GM18507 (cell line): ENCODE measurements at regions not wholly inside any gene's neighbourhood (a gene's known extent, or its start where the extent isn't known, plus 50 kb on each side); places are given as distances from the start of the nearest gene placed in this dataset.

Source experiments
- DNase-seq: peaks from one replicate; pipeline ENCODE4 v3.0.0; 2011; ENCODE audit warnings: low read depth; ENCODE audit not compliant: insufficient read length; ENCODE audit errors: extremely low spot score
- FAIRE-seq: peaks from 2 replicates; lab custom pipeline; 2011; peaks lifted over from hg19 to GRCh38; lab: Jason Lieb, UNC

DNA sequence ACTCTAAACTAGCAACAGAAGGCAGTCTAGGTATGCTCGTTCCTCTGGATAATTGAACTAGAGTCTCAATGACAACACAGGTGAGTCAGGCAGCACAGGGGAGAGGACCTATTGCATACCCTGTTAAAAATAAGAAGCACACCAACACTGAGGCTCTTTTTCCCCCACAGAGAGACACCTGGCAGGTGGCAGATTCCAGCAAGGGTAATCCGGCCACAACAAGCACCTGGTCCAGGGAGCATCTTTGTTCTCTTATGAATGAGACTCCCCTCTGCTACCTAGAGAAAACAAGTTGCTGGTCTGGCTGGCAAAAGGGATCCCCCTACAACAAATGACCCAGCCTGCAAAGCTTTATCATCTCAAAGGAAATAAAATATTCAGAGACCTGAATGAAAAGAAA, 508.9 kb upstream of the POU3F3 start:
- no peak for DNase-seq
- no peak for FAIRE-seq

DNA sequence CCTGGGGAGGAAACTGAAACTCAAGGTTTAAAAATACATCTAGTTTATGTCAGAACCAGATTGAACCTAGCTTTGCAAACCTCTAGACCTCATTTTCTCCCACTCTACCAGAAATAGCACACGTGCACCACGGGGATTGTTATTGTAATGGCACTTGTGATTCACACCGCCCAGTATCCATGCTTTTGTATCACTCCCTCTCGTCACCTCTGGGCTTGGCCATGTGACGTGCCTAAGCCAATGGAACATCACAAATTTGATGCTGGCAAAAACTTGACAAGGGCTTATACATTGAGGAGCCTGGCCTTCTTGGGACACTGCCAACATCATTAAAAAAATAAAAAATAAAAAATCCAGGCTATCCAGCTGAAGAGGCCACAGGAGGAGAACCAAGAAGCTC, 495.8 kb upstream of the POU3F3 start:
- FAIRE-seq = no peak

DNA sequence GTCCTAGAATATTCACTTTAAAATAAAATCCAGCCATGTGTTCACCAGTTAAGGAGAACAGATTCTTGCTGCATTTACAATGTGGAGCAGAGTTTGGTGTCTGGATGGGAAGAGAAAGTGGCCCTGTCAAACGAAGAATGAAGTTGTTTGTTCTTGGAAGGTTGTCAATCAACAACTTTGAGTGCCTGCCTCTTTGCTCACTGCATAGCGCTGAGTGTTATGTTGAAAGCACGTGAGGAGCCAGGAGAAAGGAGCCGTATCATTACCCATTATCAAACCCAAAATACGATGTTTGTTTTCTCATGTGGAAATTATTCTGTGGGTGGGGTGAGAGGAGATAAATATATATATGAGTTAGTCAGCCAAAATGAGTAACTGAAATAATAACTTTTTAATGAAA, 492.5 kb upstream of the POU3F3 start:
- no peak for DNase-seq
- no peak for FAIRE-seq

More for the DNA sequence above, 495.8 kb upstream of the POU3F3 start:
- no peak for DNase-seq

DNA sequence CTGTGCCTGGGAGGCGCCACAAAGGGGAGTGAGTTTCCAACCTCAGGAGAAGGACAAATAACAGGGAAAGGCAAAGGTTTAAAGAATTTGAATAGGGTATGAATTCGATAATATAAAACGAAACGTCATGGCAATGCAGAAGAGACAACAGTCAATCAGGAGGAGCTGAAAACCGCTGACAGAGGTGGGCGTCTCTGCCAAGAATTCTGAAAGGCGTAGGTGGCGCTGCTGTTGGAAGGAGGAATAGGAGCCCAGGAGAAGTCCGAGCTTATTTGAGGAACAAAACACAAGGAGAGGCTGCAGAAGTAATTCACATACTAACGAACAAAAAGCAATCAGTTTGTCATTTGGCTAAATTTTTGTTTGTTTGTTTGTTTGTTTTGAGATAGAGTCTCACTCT, 485.8 kb upstream of the POU3F3 start:
- DNase-seq = no peak
- no peak for FAIRE-seq

DNA sequence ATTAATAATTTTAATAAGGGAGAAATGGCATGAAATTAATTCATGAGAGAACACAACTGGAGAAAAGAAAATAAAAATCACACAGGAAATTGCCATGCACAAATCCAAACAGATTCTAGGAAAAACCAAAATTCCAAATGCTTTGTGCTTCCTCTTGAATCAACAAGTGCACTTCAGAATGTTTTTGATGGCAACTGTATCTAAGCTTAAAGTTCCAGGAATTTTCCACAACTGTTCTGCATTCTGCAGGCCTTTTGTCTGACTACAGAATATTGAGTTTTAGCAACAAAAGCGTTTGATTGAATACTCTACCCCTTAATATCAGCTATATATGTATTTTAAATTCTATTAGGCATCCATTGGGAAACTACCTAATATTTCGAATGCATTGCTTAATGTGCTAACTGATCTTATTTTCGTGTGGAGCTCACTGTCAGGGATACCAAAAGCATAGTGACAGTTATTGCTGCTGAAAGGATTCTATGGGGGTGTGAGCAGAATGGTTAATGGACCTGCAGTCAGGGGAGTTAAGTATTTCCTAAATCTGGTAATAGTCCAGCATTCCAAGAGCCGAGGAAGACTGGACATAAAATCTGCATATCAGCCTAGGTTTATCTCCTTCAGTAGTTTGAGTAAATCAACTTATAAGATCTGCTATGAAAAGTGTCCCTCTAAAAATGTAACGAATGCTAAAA, 482.7 kb upstream of the POU3F3 start:
- no peak for FAIRE-seq
- DNase-seq = no peak

DNA sequence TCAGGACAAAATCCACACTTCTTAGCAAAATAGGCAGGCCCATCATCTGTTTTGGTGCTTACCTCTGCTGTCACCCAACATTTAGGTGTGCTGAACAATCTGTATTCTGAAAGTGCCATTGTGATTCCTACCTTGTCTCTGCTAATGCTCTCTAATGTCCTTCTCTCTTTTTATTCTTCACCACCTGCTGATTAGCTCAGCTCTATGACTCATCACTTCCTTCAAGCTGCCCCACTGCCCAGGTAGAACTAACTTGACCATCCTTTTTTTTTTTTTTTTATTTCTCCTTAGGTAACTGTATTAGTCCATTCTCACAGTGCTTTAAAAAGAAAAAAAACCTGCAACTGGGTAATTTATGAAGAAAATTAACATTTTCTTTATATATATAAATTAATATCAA, 478.7 kb upstream of the POU3F3 start:
- DNase-seq (no peak), FAIRE-seq (no peak)

DNA sequence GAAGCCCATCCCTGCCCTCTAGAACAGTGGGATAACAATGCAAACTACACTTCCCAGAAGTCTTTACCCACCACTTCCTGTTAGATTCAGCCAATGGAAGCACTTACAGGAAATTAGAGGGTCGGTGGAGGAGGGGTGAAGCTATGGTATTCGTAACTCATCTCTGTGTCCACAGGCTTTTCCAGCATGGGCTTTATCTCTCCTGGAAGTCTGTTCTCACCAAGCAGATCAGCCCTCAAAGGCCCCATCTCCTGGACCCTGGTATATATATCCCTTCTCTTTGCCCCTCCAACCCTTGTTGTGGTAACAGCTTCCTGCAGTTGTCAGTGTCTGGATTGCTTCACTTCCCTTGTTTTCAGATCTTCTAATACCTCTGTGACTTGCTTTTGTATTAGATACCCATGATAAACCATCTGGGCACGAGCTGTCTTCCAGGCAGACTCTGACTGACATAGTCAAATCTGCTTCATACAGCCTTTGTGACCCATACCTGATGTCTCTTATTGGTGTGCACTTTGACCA, 475.0 kb upstream of the POU3F3 start:
- FAIRE-seq = no peak

DNA sequence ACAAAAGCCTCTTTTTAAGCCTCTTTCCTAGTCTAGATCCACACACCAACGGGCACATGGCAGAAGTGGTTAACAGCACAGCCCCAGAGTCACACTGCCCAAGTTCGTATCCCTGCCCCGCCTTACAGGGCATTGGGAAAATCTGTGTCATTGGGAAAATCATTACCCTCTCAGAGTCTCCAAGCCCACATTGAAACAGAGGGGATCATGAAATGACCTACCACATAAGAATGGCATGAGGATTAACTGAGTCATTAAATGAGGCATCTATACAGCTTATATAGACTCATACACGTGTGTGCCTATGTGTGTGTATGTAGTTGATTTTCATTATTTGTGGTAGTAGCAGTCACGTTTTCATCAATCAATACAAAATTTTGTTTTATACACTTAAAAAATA, 469.0 kb upstream of the POU3F3 start:
- DNase-seq = no peak
- FAIRE-seq = no peak

More for the DNA sequence above, 475.0 kb upstream of the POU3F3 start:
- no peak for DNase-seq

DNA sequence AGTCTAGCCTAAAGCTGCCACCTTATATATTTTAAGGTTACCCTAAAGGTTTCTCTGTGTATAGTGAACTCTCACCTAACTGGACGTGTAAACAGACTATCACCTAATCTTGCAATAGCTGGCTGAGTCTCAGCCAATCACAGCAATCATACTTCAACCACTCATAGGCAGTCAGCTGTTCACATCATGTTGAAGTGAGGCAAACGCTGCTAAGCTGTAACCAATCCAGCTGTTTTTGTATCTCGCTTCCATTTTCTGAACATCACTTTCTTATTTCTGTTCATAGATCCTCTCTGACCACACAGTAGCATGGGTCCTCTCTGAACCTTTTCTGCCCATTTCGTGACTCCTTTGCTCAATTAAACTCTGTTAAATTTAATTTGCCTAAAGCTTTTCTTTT, 468.2 kb upstream of the POU3F3 start:
- no peak for FAIRE-seq
- DNase-seq = no peak

DNA sequence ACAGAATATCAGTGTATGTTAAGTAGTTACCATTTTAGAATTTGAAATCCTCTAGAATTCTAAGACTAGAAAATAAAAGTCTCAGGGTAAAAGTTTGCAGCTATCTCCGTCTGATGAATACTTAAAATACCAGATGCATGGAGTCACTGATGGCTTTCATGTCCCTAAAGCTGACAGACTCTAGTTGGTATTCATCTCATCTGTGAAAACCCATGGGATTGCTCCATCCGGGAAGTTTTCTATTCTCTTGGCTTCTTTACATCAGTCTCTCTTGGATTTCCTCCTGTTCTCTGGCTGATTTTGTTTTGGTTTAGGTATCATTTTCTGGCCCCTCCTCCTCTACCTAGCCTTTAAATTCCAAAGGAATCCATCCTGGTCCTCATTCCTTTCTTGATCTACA, 465.6 kb upstream of the POU3F3 start:
- DNase-seq (no peak), FAIRE-seq (no peak)

DNA sequence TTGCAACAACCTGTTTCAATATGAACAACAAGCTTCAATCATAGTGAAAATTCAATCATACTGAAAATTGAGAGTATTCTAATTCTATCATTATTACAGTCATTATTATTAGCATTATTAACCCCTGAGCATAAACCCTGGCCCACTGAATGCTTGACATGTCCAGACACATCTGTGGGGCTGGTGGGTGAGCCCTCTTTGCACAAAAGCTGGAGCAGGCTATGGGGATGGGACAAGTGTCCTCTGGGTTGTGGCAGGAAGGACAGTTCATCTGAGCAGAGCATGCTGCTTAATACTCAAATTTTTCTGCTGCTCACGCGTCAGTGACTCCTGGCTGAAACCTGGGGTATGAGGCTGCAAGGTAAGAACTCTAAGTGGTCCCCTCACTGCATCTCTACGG, 451.1 kb upstream of the POU3F3 start:
- DNase-seq (no peak), FAIRE-seq (no peak)

DNA sequence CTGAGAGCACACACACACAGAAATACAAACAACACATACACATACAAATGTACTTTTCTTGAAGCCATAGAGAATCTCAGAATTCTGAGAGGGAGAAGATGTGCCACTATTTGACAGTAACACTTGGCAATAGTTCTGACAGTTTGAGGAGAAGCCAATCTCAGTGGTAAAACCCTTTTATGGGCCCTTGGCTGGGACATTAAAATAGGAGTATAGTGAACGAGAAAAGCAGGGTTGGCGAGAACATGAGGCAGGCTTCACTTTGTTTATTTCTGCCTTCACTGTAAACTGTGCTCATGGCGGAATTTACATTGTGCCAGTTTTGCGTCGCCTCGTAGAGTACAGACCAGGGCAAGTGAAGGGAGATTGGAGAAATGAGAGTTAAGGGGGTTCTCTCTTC, 449.4 kb upstream of the POU3F3 start:
- FAIRE-seq (no peak), DNase-seq (no peak)

DNA sequence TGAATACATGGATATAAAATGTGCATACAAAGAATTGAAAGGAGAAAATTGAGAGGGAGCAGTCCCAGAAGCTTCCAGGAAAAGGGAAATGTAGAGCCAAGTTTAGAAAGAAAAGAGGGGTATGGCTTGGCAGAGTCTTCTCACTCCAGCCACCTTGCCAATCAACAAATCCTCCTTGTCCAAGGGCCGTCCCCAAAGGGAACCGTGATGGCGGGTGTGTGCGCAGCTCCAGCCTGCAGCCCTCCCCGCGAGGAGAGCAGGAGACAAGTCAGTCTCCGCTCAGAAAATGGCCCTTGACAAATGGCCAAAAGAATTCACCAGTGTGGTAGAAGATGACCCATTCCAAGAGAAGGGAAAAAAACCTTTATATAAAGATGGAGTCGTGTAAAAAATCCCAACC, 448.3 kb upstream of the POU3F3 start:
- FAIRE-seq (no peak), DNase-seq (no peak)

DNA sequence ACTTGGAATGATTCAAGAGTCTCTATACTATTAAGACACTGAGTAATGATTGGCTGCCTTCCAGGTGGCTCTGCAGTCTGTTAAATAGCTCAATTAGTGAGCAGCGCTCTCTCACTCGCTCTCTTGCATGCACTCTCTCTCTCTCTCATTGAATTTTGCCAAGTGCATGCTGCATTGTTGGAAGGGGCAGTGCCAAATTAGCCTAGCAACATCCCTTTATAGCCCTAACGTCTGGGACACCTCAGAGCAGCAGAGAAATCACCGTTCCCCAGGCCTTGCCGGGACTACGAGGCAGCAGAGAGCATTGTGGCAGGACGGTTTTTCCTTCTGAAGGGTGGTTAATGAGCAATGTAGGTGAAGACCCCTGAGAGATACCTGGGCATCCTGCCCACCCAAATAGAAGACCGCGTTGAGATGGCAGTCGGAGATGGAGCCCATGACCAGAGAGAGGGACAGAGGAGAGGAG, 447.6 kb upstream of the POU3F3 start:
- no peak for DNase-seq

DNA sequence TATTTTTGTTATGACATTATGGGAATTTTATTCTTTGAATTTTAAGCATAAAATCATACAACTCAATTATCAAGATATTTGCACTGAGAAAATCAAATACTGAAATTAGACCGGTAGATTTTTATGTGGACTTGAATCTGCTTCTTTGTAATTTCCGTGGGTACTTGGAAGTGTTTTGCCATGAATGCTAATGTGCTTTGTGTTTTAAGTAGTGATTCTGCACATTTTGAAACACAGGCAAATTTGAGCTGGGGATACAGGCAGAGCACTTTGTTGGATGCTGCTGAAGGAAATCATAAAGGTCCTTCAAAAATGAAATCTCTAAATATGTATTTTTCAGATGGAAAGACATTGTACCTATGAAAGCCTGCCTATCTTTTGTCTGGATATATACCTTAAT, 446.3 kb upstream of the POU3F3 start:
- no peak for DNase-seq
- FAIRE-seq = no peak

More for the DNA sequence above, 447.6 kb upstream of the POU3F3 start:
- no peak for FAIRE-seq

DNA sequence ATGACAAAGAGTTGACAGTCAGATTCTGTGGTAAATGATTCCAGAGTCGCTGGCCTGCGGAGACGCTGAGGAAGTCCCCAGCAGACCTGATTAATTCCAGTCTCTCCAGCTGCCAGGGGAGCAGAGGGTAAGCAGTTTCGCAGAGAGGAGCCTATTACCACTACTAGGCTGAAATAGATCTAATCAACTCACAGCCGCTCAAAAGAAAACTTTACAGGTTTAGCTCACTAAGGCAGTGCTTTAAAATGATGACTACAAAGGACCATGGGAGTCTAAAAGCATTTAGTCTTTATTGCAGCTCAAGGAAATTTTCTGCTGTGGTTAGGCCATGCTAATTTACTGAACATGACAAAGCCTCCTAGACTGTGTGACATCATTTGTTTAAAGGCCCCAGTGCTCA, 445.6 kb upstream of the POU3F3 start:
- DNase-seq (no peak), FAIRE-seq (no peak)

DNA sequence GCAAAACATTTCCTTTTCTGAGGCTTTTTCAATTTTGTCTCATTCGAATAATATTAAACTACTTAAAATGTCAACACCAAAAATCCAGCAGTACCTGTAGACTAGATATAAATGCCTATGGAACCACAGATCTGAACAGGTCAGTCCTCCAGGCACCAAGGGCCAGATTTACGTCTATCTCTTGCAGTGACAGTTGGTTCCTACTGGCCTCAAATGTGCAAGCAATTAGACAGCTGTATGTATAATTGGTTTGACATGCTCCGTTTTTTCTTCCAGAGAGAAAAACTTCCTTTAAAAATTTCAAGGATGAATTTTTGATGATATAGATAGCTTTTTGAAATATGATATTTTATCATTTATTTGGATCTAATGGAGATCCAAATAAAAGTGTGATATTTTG, 443.8 kb upstream of the POU3F3 start:
- FAIRE-seq (no peak), DNase-seq (no peak)

DNA sequence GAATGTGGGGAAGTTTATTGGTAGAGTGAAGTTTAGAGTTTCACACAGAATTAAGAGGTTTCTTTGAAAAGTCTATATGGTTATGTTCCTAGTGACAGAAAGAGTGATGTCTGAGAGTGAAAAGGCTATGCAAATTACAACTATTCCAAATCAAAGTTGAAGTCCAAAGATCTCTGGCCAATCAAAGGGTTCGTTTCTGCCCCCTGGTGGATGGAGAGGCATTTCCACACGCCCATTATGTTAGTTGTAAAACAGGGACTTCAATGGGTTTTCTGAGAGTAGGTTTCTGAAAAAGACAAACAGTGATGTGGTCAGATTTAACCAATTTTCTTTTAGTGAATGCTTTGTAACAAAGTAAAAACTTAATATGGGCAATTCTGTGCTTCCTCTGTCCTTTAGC, 441.5 kb upstream of the POU3F3 start:
- FAIRE-seq (no peak), DNase-seq (peak; percentile 14)

DNA sequence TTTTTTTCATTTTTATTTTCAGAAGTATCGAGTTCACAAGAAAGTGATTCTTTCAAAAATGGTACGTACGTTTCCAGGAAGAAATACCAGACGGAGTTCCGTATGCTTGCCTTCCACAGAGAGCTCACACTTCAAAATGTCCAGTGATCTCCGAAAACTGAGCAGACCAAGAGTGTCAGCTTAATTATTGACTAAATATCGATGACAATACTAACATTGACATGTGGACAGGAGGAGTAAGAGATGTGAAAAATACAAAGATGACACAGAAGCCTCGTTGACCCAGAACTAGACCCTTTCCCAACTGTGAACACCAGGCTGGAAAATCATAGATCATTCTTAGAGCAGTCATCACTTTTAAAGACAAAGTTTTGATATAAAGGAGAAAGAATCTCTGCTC, 440.0 kb upstream of the POU3F3 start:
- DNase-seq (no peak), FAIRE-seq (no peak)

DNA sequence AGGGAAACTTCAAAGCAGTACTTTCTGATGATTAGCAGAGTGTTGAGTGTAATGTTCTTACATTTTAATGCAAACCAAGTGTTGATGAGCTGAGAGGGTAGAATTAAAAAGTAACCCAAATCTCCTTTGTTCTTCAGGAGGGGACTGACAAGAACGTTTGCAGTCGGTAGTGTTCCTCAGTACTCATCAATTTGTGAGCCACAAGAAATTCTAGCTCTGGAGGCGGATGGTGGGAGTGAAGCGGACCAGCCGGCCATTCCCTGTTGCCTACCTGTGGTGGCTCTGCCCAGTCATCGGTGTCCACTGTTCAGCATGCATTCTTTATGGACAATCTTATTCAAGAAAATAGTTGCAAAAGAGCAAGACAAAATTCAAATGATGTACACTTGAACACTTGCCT, 438.6 kb upstream of the POU3F3 start:
- FAIRE-seq (no peak), DNase-seq (no peak)

DNA sequence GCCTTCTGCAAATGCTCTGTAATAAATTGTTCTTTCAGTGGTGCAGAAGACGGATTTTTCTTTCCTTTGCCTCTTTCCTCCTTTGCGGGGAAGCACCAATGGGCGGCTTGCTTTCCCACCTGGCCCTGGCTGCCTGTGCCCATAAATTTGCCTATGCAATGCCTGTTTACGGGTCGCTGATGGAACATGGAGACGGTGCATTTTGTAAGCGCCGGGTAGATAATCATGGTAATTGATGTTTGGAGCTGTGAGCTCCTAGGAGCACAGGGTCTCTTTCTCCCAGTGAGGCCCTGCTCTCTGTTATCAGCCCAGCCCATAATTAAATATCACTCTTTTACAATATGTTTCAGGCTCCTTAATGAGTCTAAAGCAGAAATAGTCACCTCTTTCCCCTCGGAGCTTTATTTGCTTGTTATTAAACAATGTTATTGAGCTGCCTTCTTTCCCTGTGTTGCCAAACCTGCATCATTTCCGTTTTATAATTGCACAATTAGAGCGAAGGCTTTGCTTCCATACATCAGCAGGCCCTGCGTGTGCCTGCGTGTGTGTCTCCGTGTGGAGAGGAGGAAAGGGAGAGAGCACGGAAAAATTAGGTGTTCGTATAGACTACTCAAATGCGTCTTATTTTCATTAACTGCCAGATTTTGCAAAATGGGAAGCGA, 437.4 kb upstream of the POU3F3 start:
- DNase-seq (no peak), FAIRE-seq (no peak)
